HG03175 (cell line): ENCODE measurements at regions not wholly inside any gene's neighbourhood (a gene's known extent, or its start where the extent isn't known, plus 50 kb on each side); places are given as distances from the start of the nearest gene placed in this dataset.
"Not testable (repeated sequence)": the region's sequence is repeated elsewhere in the genome, so short reads cannot be mapped to it uniquely, and the experiment has no call there.

ENCODE experiments used
- ATAC-seq: cut with Tn5 transposase; IDR thresholded peaks from one replicate; pipeline ENCODE4 v1.9.1; 2021; ENCODE audit warnings: mild to moderate bottlenecking, moderate library complexity; ENCODE audit not compliant: unreplicated experiment

DNA sequence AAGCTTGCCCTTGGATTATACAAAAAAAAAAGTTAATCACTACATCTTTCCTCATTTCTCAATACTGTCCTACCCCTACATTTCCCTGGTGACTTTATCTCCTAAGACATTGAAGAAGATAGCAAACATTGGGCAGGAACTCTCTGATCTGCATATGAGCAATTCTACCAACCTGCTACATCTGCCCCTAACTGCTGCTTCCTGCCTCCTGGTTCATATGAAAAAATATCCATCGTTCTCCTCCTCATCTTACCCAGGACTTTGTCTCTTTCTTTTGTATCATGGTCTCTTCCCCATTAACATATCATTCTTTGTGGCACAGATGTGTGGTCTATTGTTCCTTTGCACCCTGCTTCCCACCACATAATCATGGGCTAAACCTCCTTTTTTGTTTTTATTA is 139.7 kb upstream of the PCGF5 start:
- no peak for ATAC-seq

DNA sequence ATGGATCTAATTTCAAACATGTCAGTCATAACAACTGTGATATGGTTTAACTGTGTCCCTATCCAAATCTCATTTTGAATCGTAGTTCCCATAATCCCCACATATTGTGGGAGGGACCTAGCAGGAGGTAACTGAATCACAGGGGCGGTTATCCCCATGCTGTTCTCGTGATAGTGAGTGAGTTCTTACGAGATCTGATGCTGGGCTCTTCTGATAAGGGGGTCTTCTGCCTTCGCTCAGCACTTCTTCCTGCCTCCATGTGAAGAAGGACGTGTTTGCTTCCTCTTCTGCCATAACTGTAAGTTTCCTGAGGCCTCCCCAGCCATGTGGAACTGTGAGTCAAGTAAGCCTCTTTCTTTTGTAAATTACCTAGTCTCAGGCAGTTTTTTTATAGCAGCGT is 138.0 kb upstream of the PCGF5 start:
- ATAC-seq, result no peak

GRCh38 chr10:91088300-91089140 is 131.9 kb upstream of the PCGF5 start:
- ATAC-seq, result no peak

DNA sequence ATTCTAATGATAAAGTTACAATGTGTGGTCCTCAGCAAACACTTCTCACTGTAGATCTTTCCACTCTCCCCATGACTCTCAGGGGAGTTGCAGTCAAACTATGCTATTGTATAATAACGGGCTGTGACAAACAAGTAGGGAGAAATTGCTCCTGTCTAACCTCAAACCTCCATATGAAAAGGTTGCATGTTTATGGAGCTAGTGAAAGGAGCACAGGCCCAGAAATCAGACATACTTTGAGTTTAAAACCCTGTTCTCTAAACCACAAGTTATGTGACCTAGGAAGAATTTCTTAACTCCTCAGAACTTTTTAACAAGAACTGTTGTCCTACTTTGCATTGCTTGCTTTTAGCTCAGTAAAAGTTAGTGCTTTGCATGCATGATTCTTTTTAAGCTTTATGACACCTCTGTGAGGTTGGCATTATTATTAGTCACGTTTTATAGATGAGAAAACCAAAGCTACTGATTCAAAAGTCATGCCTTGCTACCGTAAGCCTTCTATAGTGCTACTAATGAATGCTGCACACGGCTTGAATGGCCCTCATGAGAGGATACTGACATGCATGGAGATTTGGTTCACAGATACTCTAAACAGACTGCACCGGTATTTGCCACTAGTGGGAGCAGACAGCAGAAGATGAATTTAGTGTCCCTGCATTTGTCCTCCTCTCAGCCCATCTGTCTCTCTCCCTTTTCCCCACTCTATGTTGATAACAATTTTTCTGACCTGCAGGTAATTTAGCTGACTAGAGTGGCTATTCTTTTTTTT is 129.5 kb upstream of the PCGF5 start:
- ATAC-seq, result no peak

DNA sequence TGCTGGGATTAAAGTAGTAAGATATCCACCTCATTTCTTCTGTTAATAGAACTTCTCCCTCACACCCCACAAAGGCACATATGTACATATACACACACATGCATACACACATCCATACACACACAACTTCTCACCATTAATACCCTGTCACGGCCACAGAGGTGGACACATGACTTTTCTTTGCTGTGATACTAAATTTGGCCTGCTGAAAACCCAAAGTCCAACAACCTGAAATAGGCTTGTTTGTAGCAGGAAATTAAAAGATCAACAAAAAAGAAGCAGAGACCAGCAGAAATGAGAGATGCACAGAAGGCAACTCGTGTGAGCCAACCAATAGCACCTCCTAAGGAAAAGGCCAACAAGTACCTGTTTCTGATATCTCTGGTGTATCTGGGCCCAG is 128.7 kb upstream of the PCGF5 start:
- ATAC-seq, result no peak

DNA sequence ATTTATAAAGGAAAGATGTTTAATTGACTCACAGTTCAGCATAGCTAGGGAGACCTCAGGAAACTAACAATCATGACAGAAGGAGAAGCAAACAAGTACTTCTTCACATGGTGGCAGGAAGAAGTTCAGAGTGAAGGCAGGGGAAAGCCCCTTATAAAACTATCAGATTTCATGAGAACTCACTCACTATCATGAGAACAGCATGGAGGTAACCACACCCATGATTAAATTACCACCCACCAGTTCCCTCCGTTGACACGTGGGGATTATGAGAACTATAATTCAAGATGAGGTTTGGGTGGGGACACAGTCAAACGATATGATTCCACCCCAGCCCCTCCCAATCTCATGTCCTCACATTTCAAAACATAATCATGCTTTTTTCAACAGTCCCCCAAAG is 124.2 kb upstream of the PCGF5 start:
- ATAC-seq, result no peak

DNA sequence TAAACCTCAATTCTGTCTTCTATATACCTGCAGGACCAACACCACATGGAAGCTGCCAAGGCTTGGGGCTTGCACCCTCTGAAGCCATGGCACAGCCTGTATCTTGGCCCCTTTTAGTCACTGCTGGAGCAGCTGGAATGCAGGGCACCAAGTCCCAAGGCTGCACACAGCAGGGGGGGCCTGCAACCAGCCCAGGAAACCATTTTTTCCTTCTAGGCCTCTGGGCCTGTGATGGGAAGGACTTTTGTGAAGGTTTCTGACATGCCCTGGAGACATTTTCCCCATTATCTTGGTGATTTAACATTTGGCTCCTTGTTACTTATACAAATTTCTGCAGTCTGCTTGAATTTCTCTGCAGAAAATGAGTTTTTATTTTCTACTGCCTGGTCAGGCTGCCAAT is 123.2 kb upstream of the PCGF5 start:
- ATAC-seq, result no peak

GRCh38 chr10:91098021-91098420 is 122.4 kb upstream of the PCGF5 start:
- not testable (repeated sequence) for ATAC-seq

GRCh38 chr10:91103384-91104192 is 116.9 kb upstream of the PCGF5 start:
- peak; percentile 61 for ATAC-seq

GRCh38 chr10:91104193-91105041 is 116.0 kb upstream of the PCGF5 start:
- no peak for ATAC-seq

DNA sequence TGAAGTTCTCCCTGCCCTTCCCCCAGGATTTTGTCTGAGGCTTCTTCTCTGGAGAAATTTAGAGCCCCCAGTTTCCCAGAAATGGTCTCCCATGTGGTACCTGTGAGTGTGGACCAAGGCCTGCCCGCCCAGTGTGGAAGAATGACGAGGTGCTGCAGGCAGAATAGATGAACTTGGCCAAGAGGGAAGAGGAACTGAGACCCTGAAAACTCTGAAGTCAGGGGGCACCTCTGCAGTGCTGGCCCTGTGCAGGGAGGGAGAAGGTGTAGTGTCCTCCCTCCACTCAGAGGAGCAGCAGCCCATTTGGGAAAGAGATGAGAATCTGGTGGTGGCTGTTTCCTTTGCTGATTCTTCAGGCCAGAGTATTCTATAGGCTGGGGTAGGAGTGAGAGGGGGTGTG is 115.2 kb upstream of the PCGF5 start:
- ATAC-seq, result no peak

DNA sequence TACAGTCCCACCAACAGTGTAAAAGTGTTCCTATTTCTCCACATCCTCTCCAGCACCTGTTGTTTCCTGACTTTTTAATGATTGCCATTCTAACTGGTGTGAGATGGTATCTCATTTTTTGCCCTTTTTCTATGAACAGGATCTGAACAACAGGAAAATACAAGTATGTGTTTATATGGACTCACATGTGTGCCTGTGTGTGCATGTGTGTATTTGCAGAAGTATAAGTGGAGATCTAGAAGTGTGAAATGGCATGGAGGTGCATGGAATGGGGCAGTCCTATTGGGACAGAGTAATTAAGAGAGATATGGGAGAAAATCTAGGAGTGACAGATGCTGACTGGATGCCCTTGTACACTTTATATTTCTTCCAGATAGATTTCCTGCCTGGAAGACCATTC is 111.6 kb upstream of the PCGF5 start:
- no peak for ATAC-seq

GRCh38 chr10:91111060-91111459 is 109.4 kb upstream of the PCGF5 start:
- no peak for ATAC-seq

GRCh38 chr10:91115618-91116390 is 104.7 kb upstream of the PCGF5 start:
- no peak for ATAC-seq

DNA sequence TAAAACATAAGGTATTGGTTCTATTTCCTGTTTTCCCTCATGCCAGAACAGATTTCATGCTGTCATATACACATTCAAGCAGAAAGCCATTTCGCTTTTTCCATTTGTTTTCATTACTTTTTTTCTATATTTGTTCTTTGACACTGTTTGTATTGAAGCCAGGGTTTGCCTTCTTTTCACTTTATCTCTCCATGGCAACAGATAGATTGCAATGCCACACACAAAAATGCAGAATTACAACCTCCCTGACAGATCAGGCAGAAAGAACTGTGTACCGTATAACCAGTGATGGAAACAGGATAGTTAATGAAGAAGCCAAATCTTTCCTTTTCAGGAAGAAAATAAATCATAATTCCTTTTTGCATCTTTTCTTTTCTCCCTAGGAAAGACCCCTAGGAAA is 103.0 kb upstream of the PCGF5 start:
- no peak for ATAC-seq

GRCh38 chr10:91120348-91120747 is 100.1 kb upstream of the PCGF5 start:
- no peak for ATAC-seq

DNA sequence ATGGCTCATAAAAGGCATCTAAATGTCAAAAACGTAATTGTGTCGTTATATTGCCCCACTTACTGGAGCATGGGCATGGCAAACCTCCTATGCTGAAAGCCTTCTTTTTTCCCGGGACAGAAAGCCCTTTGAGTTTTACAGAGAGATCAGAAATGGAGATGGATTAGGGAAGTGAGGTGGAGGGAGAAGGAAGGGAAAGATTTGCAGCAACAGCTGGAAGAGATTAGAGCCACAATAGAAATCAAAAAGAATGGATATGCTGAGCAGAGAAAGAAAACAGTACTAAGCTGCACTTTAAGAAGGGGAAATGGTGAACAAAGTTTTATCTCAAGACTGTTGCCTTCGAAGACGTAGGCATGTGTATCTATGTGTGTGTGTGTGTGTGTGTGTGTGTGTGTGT is 97.2 kb upstream of the PCGF5 start:
- no peak for ATAC-seq

- no peak for ATAC-seq
Measured at GRCh38 chr10:91124016-91124415, 96.4 kb upstream of the PCGF5 start.

- no peak for ATAC-seq
Measured at GRCh38 chr10:91126471-91126870, 94.0 kb upstream of the PCGF5 start.
